CD14-positive monocyte (primary cell): ENCODE measurements at regions not wholly inside any gene's neighbourhood (a gene's known extent, or its start where the extent isn't known, plus 50 kb on each side); places are given as distances from the start of the nearest gene placed in this dataset.
A peak's percentile ranks its signal among the peaks of the same experiment; 100 is the strongest.

Experiments
- DNase-seq, 3 donors: peaks; one replicate each; pipeline ENCODE4 v3.0.0-alpha.2; 2011 to 2022
- H2AFZ ChIP-seq: 2 replicates; pipeline ENCODE4 v1.6.0; 2012; ENCODE audit warnings: mild to moderate bottlenecking, low read depth, low read length, inconsistent platforms; ENCODE audit not compliant: insufficient read depth, poor library complexity, severe bottlenecking
- H3K27ac ChIP-seq, 2 donors: 1 replicate in 1 of 2; 2 replicates in 1 of 2; pipeline ENCODE4 v1.5.1; 2012 to 2013; ENCODE audit warnings: low read length in 2 of 2, control low read depth in 1 of 2, inconsistent platforms in 1 of 2, low read depth in 1 of 2, mild to moderate bottlenecking in 1 of 2
- H3K27me3 ChIP-seq, 2 donors: one replicate each; pipeline versions ENCODE4 v1.6.0 to v1.6.1; 2011 to 2013; ENCODE audit warnings: low read length in 2 of 2; ENCODE audit not compliant: control insufficient read depth in 2 of 2, insufficient read depth in 2 of 2
- H3K36me3 ChIP-seq, 2 donors: replicated peaks in 1 of 2; 1 replicate in 1 of 2; 2 replicates in 1 of 2; pipeline versions ENCODE4 v1.5.1 to v1.6.1; 2012 to 2013; ENCODE audit warnings: low read length in 2 of 2, control low read depth in 1 of 2, inconsistent platforms in 1 of 2, mild to moderate bottlenecking in 1 of 2; ENCODE audit not compliant: insufficient read depth in 2 of 2, control insufficient read depth in 1 of 2
- H3K4me1 ChIP-seq, 2 donors: 1 replicate in 1 of 2; 2 replicates in 1 of 2; pipeline versions ENCODE4 v1.5.1 to v1.6.1; 2012 to 2013; ENCODE audit warnings: low read length in 2 of 2, control low read depth in 1 of 2, inconsistent platforms in 1 of 2, mild to moderate bottlenecking in 1 of 2, moderate library complexity in 1 of 2; ENCODE audit not compliant: insufficient read depth in 2 of 2, control insufficient read depth in 1 of 2
- H3K4me2 ChIP-seq: replicated peaks from 2 replicates; pipeline ENCODE3; 2012; ENCODE audit warnings: low read length, moderate library complexity, mild to moderate bottlenecking; ENCODE audit not compliant: poor library complexity, severe bottlenecking; ENCODE audit errors: extremely low read depth
- H3K4me3 ChIP-seq, 3 experiments: fragments of 200-600 bp in 1 of 3; sonication (generic) in 1 of 3; replicated peaks in 1 of 3; 1 replicate in 2 of 3; 2 replicates in 1 of 3; pipeline ENCODE4 v1.5.1; 2011 to 2013; ENCODE audit warnings: low read length in 3 of 3, mild to moderate bottlenecking in 3 of 3, control low read depth in 2 of 3, low read depth in 2 of 3, inconsistent platforms in 1 of 3, moderate library complexity in 1 of 3
- H3K79me2 ChIP-seq: 2 replicates; pipeline ENCODE4 v1.6.0; 2012; ENCODE audit warnings: mild to moderate bottlenecking, control low read depth, inconsistent platforms, low read length, moderate library complexity; ENCODE audit not compliant: insufficient read depth
- H3K9ac ChIP-seq: 2 replicates; pipeline ENCODE4 v1.6.0; 2017; ENCODE audit warnings: low read length, mild to moderate bottlenecking; ENCODE audit not compliant: insufficient read depth, poor library complexity, severe bottlenecking
- H3K9me3 ChIP-seq, 2 donors: replicated peaks in 1 of 2; 1 replicate in 1 of 2; 2 replicates in 1 of 2; pipeline versions ENCODE4 v1.5.1 to v1.6.1; 2012 to 2013; ENCODE audit warnings: low read length in 2 of 2, control low read depth in 1 of 2; ENCODE audit not compliant: control insufficient read depth in 1 of 2, insufficient read depth in 1 of 2
- H4K20me1 ChIP-seq: 2 replicates; pipeline ENCODE4 v1.6.0; 2012; ENCODE audit warnings: mild to moderate bottlenecking, low read length, control low read depth, moderate library complexity; ENCODE audit not compliant: insufficient read depth
- H3K27ac Mint-ChIP-seq, 7 donors: one replicate each; pipeline ENCODE4 v1.8.0; 2020; ENCODE audit warnings: mild to moderate bottlenecking in 7 of 7, mixed read lengths in 7 of 7, moderate library complexity in 6 of 7, inconsistent platforms in 2 of 7
- H3K27me3 Mint-ChIP-seq, 3 donors: one replicate each; pipeline ENCODE4 v1.8.0; 2021 to 2022; ENCODE audit warnings: low read depth in 3 of 3, mild to moderate bottlenecking in 3 of 3, mixed read lengths in 3 of 3, moderate library complexity in 3 of 3, inconsistent platforms in 1 of 3
- H3K36me3 Mint-ChIP-seq, 2 donors: one replicate each; pipeline ENCODE4 v1.8.0; 2020; ENCODE audit warnings: mixed read lengths in 2 of 2, inconsistent platforms in 1 of 2, mild to moderate bottlenecking in 1 of 2
- H3K4me1 Mint-ChIP-seq: one replicate; pipeline ENCODE4 v1.8.0; 2020; ENCODE audit warnings: mild to moderate bottlenecking, mixed read lengths
- H3K4me3 Mint-ChIP-seq, 2 donors: one replicate each; pipeline ENCODE4 v1.8.0; 2020; ENCODE audit warnings: mild to moderate bottlenecking in 2 of 2, mixed read lengths in 2 of 2, moderate library complexity in 1 of 2
- H3K9me3 Mint-ChIP-seq, 7 donors: one replicate each; pipeline ENCODE4 v1.8.0; 2020 to 2022; ENCODE audit warnings: mixed read lengths in 7 of 7, mild to moderate bottlenecking in 6 of 7, moderate library complexity in 6 of 7, inconsistent platforms in 2 of 7
- WGBS: methylation state at CpG from one replicate; pipeline ENCODE4 v1.1.5; 2013; ENCODE audit warnings: missing lambda C conversion rate; ENCODE audit not compliant: insufficient coverage; 5-methylcytosine and 5-hydroxymethylcytosine counted together
- intact Hi-C, 2 donors: fragments of 100-400 bp; cut with micrococcal nuclease; formaldehyde crosslinking; loops; one replicate each; pipeline versions ENCODE4 v1.15.0 to v1.15.1; 2023
- TF ChIP-seq, protein P1 (sequence below): fragments of 200-600 bp; IDR thresholded peaks from one replicate; pipeline ENCODE4 v1.8.0; 2022; ENCODE audit warnings: antibody characterized with exemption, mild to moderate bottlenecking

- peaks cover 7 to 11% of the 10 kb centered on the region in 2 donors for H3K4me1 ChIP-seq
- no peaks in the 10 kb centered on the region for H3K36me3 Mint-ChIP-seq
- H3K9me3 ChIP-seq: no peaks in the 10 kb centered on the region
- no peaks in the 10 kb centered on the region for H4K20me1 ChIP-seq
- intact Hi-C loops: no loop called here
- DNase-seq: no peak
- no peaks in the 10 kb centered on the region for H3K79me2 ChIP-seq
- no peaks in the 10 kb centered on the region for H3K36me3 ChIP-seq
- no peak overlapping the region for H3K4me2 ChIP-seq
- H3K4me3 ChIP-seq: no peak overlapping the region
- 98% methylated on average over 5 of the region's 8 CpGs for WGBS
- H3K9ac ChIP-seq: no peak overlapping the region
- H3K27me3 Mint-ChIP-seq: peaks cover 3 to 8% (median 8%) of the 10 kb centered on the region in 3 donors
- no peaks in the 10 kb centered on the region for H3K9me3 Mint-ChIP-seq
- no peak overlapping the region for H3K27ac ChIP-seq
- H2AFZ ChIP-seq: no peak overlapping the region
- H3K4me1 Mint-ChIP-seq: peaks cover 26% of the 10 kb centered on the region
- H3K27me3 ChIP-seq: no peaks in the 10 kb centered on the region
- H3K27ac Mint-ChIP-seq: peak overlapping the region in 1 of 7 donors; percentile 16
- H3K4me3 Mint-ChIP-seq: no peak overlapping the region
- TF ChIP-seq, protein P1, sequence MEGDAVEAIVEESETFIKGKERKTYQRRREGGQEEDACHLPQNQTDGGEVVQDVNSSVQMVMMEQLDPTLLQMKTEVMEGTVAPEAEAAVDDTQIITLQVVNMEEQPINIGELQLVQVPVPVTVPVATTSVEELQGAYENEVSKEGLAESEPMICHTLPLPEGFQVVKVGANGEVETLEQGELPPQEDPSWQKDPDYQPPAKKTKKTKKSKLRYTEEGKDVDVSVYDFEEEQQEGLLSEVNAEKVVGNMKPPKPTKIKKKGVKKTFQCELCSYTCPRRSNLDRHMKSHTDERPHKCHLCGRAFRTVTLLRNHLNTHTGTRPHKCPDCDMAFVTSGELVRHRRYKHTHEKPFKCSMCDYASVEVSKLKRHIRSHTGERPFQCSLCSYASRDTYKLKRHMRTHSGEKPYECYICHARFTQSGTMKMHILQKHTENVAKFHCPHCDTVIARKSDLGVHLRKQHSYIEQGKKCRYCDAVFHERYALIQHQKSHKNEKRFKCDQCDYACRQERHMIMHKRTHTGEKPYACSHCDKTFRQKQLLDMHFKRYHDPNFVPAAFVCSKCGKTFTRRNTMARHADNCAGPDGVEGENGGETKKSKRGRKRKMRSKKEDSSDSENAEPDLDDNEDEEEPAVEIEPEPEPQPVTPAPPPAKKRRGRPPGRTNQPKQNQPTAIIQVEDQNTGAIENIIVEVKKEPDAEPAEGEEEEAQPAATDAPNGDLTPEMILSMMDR: no peak
These were observed 339.4 kb upstream of the ZMIZ1 start for GRCh38 chr10:78729366-78729765.

DNA sequence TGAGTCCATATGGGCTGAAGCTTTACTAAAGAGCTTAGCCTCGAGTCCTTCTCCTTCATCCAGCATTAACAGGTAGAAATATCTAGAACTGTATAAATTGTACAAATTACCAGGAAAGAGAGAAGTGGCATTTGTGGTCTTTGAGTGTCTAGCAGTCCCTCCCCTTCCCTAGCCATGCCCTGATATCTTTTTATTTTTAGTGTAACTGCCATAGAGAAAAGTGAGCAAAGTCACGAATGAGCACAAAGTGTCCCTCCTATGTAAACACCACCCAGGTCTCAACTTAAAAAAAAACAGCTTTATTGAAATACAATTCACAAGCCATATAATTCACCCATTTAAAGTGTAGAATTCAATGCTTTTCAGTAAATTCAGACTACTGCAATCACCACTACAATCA is 339.0 kb upstream of the ZMIZ1 start:
- Mint-ChIP-seq H3K27me3 (peaks cover 3 to 8% (median 8%) of the 10 kb centered on the region in 3 donors), H3K4me1 (peaks cover 26% of the 10 kb centered on the region)
- intact Hi-C loops: no loop called here

More for the DNA sequence above, 339.0 kb upstream of the ZMIZ1 start:
- Histone ChIP-seq H2AFZ (no peak overlapping the region), H3K9ac (no peak overlapping the region), H3K4me3 (no peak overlapping the region), H3K4me2 (no peak overlapping the region), H3K79me2 (no peaks in the 10 kb centered on the region), H3K27me3 (no peaks in the 10 kb centered on the region), H4K20me1 (no peaks in the 10 kb centered on the region), H3K4me1 (peaks cover 7 to 11% of the 10 kb centered on the region in 2 donors), H3K9me3 (no peaks in the 10 kb centered on the region), H3K36me3 (no peaks in the 10 kb centered on the region), H3K27ac (no peak overlapping the region)
- WGBS: 0% methylated on average over 1 of the region's 2 CpGs
- no peak overlapping the region for H3K27ac Mint-ChIP-seq
- DNase-seq: no peak
- no peak overlapping the region for H3K4me3 Mint-ChIP-seq
- H3K36me3 Mint-ChIP-seq: no peaks in the 10 kb centered on the region
- TF ChIP-seq, protein P1: no peak
- no peaks in the 10 kb centered on the region for H3K9me3 Mint-ChIP-seq
